Fibroblast of skin of abdomen (primary cell): ENCODE measurements at regions not wholly inside any gene's neighbourhood (a gene's known extent, or its start where the extent isn't known, plus 50 kb on each side); places are given as distances from the start of the nearest gene placed in this dataset.
A peak's percentile ranks its signal among the peaks of the same experiment; 100 is the strongest.

Source experiments
- DNase-seq: peaks from one replicate; pipeline ENCODE4 v3.0.0-alpha.2; 2013

DNA sequence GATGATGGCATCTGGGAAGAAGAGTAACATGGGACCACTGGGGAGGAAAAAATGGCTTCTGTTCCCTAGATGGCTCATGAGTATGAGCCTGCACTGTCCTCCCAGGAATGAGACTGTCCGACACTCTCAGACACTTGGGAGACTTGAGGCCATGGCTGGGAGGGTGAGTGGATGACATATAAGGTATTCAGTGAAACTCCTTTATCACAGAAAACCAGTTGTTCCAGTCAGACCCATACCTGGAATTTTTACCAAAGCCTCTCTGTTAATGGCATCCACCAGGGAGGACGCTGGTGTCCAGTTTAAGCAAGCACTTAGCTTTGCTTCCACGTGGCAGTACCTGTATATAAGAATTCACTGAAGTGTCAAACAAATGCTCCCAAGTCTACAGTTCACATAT is 116.7 kb upstream of the C10orf90 start:
- no peak for DNase-seq

DNA sequence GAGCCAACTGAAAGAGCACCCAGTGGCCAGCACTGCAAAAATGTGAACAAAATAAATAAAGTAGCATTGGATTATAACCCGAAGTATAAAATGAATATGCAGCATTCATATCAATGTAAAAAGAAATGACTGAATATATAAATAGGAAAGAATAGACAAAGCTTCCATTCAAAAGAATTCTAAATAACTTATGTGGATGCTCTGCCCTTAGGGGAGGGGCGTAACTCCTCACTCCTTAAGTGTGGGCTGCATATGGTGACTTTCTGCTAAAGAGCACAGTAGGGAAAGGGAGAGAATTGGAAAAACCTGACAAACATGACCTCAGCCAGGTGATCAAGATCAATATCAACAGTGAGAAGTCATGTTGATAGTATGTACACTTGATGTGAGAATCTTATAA is 109.9 kb upstream of the DOCK1 start:
- DNase-seq = no peak

DNA sequence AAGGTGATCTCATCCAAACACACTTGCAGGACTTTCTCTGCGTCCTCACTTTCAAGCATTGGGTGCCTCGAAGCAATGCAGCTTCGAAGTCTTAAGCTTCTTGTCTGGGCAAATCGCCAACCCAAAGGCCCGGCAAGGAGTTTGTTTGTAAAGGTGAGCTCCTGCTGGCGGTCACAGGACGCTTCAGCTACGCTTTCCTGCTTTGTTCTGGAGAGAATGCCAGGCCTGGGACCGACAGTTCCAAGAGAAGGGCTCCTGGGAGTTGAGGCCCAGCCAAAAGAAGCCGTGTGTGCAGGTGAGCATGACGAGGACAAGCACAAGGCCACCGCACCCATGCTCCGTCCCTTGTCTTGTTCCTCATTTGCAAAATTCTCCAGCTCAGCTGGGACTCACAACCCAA is 106.6 kb upstream of the DOCK1 start:
- no peak for DNase-seq

DNA sequence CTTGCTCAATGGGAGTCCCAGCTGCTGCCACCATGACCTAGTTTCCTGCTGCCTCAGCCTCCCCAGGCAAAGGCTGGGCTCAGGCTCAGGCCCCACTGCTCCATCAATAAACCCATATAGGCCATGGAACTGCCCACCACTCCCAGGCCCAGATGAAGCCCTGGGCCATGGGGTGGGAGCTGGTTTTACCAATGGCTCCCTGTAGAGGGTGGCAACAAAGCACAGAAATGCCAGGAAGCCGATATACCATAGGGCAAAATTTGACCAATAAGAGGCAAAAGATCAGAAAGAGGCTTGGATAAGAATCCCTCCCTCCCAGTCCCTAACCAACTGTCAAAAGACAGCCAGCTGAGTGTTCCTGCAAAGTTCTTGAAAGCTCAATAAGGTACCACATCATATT is 101.8 kb upstream of the DOCK1 start:
- DNase-seq = no peak

- DNase-seq = no peak
Observed at GRCh38 chr10:126804396-126804795, 100.8 kb upstream of the DOCK1 start.

GRCh38 chr10:126806498-126806897 is 98.7 kb upstream of the DOCK1 start:
- DNase-seq = no peak

DNA sequence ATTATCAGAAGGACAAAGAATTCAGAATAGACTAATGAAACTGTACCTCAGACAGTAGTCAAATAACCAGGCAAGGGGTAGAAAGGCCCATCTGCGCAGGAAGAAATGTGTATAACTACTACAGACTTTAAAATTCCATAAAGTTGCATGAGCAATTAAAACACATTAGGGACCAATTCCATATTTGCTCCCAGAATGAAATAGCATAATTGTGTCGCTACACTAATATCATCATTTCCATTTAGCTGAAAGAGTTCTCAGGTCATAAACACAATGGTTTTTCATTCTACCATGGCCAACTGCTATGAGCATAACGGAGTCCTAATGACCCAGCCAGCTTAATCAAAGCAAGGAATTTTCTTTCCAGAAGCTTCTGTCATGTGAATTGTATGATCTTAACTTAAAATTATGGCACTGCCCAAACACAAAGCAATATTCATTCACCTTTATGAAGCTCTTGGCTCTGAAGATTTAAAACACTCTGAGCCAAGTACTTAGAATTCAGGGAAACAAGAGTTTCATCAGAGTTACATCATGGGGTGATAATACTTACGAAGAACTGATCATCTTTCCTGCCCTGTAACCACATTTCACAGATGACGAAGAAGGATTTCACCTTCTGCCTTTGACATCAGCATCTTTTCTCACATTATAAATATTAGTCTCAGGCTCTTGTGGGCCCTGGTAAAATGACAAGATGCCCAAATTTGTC is 98.1 kb upstream of the DOCK1 start:
- DNase-seq = no peak

- no peak for DNase-seq
Observed at GRCh38 chr10:126808103-126808502, 97.1 kb upstream of the DOCK1 start.

- DNase-seq = no peak
Observed at GRCh38 chr10:126813432-126813831, 91.8 kb upstream of the DOCK1 start.

GRCh38 chr10:126833542-126833941 is 71.7 kb upstream of the DOCK1 start:
- no peak for DNase-seq

DNA sequence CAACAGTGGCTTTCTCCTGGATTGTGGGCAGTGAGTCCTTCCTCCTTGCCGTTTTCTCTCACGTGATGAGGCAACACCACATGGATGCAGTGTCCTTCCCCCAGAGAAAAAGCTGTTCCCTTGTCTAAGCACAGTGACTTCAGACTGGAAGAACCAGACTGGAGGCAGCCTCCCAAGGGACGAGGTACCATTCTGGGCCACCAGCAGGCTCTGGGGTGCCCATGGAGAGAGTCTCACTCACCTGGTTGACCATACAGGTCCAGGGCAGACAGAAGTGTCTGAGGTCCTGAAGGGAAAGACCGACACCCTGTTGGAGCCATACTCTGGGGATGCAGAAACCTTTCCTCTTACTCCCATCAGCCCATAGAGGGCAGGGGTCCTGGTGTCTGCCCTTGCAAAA is 69.2 kb upstream of the DOCK1 start:
- DNase-seq = no peak

GRCh38 chr10:126838316-126838715 is 66.9 kb upstream of the DOCK1 start:
- no peak for DNase-seq

GRCh38 chr10:126839094-126839761 is 66.0 kb upstream of the DOCK1 start:
- DNase-seq = no peak

GRCh38 chr10:126840576-126841135 is 64.6 kb upstream of the DOCK1 start:
- DNase-seq = no peak

DNA sequence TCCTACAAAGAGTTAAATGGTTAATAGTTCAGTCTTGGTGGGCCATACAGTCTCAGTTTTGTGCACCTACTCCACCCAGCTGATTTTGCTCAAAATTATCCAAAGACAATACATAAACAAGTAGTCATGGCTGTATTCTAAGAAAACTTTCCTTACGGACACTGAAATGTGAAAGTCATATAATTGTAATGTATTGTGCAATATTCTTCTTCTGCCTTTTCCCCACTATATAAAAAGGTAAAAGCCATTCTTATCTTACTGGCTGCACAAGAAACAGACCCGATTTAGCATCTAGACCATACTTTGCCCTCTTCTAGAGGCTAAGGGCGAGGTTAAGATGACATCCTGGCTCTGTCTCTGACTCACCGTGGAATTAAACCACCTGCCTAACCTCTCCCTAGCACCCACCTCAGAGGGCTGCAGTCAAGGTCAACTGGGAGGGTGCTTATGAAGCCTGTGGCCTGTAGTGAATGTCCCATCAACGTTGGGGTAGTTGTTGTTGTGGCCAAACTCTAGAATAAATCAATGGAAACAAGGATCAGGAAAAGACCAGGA is 63.8 kb upstream of the DOCK1 start:
- DNase-seq = no peak

DNA sequence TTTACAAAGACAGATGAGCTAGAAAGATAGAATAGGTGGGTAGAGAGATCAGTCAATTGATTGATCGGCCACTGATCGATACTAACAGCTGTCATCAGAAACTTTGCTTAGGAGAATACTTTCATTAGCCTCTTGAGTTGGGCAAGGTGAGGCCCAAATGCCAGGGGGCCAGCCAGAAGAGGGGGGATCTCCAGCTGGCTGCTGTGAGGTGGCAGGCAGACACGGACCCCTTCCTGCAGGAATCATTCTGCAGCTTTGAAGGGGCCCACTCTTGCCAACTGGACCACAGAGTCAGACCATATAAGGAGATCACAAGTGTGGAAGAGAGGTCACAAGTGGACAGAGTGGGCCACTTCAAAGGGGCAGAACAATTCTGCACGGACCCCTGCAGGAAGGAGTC is 62.9 kb upstream of the DOCK1 start:
- no peak for DNase-seq

- DNase-seq = no peak
Observed at GRCh38 chr10:126842836-126843235, 62.4 kb upstream of the DOCK1 start.

DNA sequence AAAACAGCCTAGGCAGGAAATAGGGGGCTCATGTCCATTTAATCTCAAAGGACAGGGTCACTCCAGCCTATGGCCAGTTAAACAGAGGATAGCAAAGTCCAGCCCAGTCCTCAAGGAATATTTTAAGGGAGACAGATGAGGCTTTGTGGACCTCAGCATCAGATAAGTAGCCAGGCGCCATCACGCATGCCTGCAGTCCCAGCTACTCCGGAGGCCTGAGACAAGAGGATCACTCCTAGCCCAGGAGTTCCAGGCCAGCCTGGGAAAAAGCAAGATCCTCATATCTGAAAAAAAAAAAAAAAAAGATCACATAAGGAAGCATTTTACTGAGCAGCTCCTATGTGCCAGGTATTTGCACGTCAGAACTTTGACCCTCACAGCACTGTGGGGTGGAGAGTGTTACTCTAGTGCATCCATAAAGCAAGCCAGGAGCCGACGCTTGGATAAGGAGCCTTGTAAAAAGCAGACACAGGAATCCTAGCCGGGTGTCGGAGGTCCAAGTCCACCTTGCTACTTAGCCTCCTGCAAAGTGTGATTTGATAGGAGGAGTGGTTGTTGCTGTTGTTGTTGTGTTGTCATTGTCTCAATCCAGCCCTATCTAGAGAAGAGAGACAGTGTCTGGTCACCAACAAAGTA is 61.8 kb upstream of the DOCK1 start:
- DNase-seq = no peak

- peak; percentile 5 for DNase-seq
Observed at GRCh38 chr10:126844406-126844805, 60.8 kb upstream of the DOCK1 start.

DNA sequence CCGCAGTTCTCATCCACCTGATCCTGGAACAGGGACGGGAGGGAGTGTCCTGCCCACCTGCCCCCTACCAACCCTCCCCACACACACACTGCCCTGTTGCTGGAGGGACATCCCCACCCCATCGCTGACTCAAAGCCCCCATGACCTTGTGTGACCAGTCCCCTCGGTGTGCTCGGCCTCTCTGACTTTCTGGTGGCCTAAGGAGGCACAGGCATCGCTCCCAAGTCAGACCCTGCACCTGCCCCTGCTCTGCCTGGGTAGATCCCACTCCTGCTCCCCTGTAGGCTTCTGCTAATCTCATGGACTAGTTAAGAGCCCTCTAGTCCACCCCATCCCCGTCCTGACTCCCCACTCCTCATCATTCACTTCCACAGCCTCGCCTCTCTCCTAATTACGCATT is 58.8 kb upstream of the DOCK1 start:
- no peak for DNase-seq

DNA sequence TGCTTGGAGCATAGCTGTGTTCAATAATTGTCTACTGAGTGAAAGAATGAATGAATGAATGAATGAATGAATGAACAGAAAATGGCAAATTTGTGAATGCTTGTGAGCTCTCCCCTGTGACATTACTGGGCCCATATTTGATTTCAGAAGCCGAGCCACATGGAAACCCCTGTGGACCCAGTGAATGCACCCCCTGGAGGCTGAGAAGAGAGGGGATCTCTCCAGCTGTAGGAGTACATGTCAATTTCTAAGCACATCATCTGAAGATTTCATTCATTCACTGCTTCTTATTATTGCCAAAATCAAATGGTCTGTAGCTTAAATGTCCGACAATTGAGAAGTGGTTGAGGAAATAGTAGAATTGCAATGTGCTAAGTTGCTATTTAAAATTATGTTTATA is 58.3 kb upstream of the DOCK1 start:
- no peak for DNase-seq

DNA sequence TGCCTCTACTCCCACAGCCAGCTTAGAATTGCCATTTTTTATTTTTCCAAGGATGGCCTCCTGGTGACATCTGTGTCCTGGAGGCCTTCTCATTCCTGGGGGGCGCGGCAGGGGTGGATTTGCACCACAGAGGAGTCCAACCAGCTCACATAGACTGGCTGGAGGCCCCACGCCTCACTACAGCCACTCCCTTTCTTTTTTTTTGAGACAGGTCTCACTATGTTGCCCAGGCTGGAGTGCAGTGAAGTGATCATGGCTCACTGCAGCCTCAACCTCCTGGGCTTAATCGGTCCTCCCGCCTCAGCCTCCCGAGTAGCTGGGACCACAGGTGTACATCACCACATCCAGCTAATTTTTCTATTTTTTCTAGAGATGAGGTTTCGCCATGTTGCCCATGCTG is 57.6 kb upstream of the DOCK1 start:
- DNase-seq = no peak

GRCh38 chr10:126849646-126850045 is 55.6 kb upstream of the DOCK1 start:
- DNase-seq = no peak
